PC-9 (cell line): ENCODE measurements at regions not wholly inside any gene's neighbourhood (a gene's known extent, or its start where the extent isn't known, plus 50 kb on each side); places are given as distances from the start of the nearest gene placed in this dataset.
"Not testable (repeated sequence)": the region's sequence is repeated elsewhere in the genome, so short reads cannot be mapped to it uniquely, and the experiment has no call there.

Source experiments
- EZH2 ChIP-seq: fragments of 200-600 bp; sonication (generic); IDR thresholded peaks from 2 replicates; pipeline ENCODE4 v1.8.0; 2017; ENCODE audit warnings: antibody characterized with exemption, low read depth
- TF ChIP-seq, protein P1 (sequence below): fragments of 200-600 bp; sonication (generic); conservative IDR thresholded peaks from 2 replicates; pipeline ENCODE4 v1.6.1; 2017; ENCODE audit warnings: mixed run types, antibody characterized with exemption, mild to moderate bottlenecking, moderate library complexity

DNA sequence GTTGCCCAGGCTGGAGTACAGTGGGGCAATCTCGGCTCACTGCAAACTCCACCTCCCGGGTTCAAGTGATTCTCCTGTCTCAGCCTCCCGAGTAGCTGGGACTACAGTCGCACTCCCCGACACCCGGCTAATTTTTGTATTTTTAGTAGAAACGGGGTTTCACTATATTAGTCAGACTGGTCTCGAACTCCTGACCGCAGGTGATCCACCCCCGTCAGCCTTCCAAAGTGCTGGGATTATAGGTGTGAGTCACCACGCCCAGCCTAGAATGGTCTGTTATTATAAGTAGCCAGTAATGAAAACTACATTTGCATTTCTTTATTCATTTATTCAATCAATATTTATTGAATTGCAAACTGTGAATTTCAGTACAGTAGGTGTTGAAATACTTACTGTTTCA is 72.6 kb upstream of the ABCA1 start:
- TF ChIP-seq, protein P1, sequence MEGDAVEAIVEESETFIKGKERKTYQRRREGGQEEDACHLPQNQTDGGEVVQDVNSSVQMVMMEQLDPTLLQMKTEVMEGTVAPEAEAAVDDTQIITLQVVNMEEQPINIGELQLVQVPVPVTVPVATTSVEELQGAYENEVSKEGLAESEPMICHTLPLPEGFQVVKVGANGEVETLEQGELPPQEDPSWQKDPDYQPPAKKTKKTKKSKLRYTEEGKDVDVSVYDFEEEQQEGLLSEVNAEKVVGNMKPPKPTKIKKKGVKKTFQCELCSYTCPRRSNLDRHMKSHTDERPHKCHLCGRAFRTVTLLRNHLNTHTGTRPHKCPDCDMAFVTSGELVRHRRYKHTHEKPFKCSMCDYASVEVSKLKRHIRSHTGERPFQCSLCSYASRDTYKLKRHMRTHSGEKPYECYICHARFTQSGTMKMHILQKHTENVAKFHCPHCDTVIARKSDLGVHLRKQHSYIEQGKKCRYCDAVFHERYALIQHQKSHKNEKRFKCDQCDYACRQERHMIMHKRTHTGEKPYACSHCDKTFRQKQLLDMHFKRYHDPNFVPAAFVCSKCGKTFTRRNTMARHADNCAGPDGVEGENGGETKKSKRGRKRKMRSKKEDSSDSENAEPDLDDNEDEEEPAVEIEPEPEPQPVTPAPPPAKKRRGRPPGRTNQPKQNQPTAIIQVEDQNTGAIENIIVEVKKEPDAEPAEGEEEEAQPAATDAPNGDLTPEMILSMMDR = not testable (repeated sequence)
- TF ChIP-seq EZH2 = not testable (repeated sequence)
